Thoracic aorta (tissue), 2 donors: ENCODE measurements at regions not wholly inside any gene's neighbourhood (a gene's known extent, or its start where the extent isn't known, plus 50 kb on each side); places are given as distances from the start of the nearest gene placed in this dataset.
A peak's percentile ranks its signal among the peaks of the same experiment; 100 is the strongest.

Experiments
- ATAC-seq: fragments of 150-250 bp; one replicate; pipeline ENCODE4 v1.8.0; 2017; ENCODE audit warnings: low read depth; ENCODE audit not compliant: insufficient number of reproducible peaks, low FRiP score
- DNase-seq: peaks from one replicate; pipeline ENCODE4 v3.0.0-alpha.2; 2020; ENCODE audit warnings: low spot score
- H3K27ac ChIP-seq, 2 donors: fragments of 200-600 bp; sonication (generic); 1 replicate in 1 of 2; 2 replicates in 1 of 2; pipeline ENCODE4 v1.5.1; 2016; ENCODE audit warnings: mild to moderate bottlenecking in 2 of 2, moderate library complexity in 2 of 2
- H3K27me3 ChIP-seq: fragments of 200-600 bp; sonication (generic); replicated peaks from 2 replicates; pipeline ENCODE4 v1.6.0; 2016; ENCODE audit warnings: mild to moderate bottlenecking; ENCODE audit not compliant: insufficient read depth
- H3K36me3 ChIP-seq: fragments of 200-600 bp; sonication (generic); one replicate; pipeline ENCODE4 v1.5.1; 2016
- H3K4me1 ChIP-seq, 2 donors: fragments of 200-600 bp; sonication (generic); 1 replicate in 1 of 2; 2 replicates in 1 of 2; pipeline versions ENCODE4 v1.5.1 to v1.6.0; 2016; ENCODE audit warnings: low read depth in 2 of 2, mild to moderate bottlenecking in 1 of 2; ENCODE audit not compliant: control insufficient read depth in 1 of 2
- H3K4me3 ChIP-seq: fragments of 200-600 bp; sonication (generic); 2 replicates; pipeline ENCODE4 v1.5.1; 2016; ENCODE audit warnings: mild to moderate bottlenecking
- H3K9me3 ChIP-seq: fragments of 200-600 bp; sonication (generic); 2 replicates; pipeline ENCODE4 v1.5.1; 2016
- TF ChIP-seq, protein P1 (sequence below): fragments of 200-600 bp; sonication (generic); IDR thresholded peaks from one replicate; pipeline ENCODE4 v1.5.1; 2019; ENCODE audit warnings: antibody characterized with exemption

DNA sequence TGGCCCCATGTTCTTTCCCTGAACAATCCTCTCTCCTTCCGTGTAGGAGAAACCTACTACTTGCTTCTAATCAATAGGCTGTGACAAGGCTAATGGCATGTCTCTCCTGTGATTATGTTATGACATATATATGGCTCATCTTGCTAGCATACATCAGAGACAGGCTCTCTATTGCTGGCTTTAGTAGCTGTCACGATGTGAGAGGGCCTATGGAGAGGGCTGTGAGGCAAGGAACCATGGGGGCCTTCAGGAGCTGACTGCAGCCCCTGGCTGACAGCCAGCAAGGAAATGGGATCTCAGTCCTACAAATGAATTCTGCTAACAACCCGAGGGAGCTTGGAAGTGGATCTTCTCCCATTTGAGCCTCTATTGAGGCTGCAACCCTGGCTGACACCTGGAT, 96.3 kb downstream of the EOMES start:
- H3K9me3 ChIP-seq, result no peaks in the 10 kb centered on the region
- no peaks in the 10 kb centered on the region for H3K36me3 ChIP-seq
- no peak overlapping the region for H3K4me3 ChIP-seq
- H3K27ac ChIP-seq, result peak overlapping the region in 1 of 2 donors; percentile 26
- TF ChIP-seq, protein P1, sequence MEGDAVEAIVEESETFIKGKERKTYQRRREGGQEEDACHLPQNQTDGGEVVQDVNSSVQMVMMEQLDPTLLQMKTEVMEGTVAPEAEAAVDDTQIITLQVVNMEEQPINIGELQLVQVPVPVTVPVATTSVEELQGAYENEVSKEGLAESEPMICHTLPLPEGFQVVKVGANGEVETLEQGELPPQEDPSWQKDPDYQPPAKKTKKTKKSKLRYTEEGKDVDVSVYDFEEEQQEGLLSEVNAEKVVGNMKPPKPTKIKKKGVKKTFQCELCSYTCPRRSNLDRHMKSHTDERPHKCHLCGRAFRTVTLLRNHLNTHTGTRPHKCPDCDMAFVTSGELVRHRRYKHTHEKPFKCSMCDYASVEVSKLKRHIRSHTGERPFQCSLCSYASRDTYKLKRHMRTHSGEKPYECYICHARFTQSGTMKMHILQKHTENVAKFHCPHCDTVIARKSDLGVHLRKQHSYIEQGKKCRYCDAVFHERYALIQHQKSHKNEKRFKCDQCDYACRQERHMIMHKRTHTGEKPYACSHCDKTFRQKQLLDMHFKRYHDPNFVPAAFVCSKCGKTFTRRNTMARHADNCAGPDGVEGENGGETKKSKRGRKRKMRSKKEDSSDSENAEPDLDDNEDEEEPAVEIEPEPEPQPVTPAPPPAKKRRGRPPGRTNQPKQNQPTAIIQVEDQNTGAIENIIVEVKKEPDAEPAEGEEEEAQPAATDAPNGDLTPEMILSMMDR, result no peak
- ATAC-seq, result no peak
- H3K4me1 ChIP-seq, result peaks cover 12 to 38% of the 10 kb centered on the region in 2 donors
- H3K27me3 ChIP-seq, result no peaks in the 10 kb centered on the region
- no peak for DNase-seq

GRCh38 chr3:27623085-27623753, 98.9 kb downstream of the EOMES start:
- ATAC-seq, result peak; percentile 94
- H3K27ac ChIP-seq, result peak overlapping the region; percentile 65 to 71

DNA sequence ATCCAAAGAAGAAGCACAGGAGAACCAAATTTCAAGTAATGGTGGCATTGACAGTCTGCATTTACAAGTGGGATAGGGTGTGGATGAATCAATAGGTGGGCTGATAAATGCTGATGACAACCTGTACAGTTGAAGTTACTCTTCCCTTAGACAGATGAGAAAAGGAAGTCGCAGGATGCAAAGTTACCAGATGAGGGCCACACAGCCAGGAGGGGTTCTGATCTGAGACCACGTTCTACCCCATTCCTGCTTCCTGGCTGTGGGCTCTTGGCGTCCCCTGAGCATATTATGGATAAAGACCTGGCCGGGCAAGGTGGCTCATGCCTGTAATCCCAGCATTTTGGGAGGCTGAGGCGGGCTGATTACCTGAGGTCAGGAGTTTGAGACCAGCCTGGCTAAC, 104.6 kb downstream of the EOMES start:
- Histone ChIP-seq H3K27ac (no peak overlapping the region), H3K36me3 (no peaks in the 10 kb centered on the region), H3K4me1 (peaks cover 2 to 17% of the 10 kb centered on the region in 2 donors), H3K27me3 (no peaks in the 10 kb centered on the region), H3K4me3 (no peak overlapping the region), H3K9me3 (peaks cover 7% of the 10 kb centered on the region)
- DNase-seq (no peak), ATAC-seq (no peak)
- TF ChIP-seq, protein P1, result no peak

More at GRCh38 chr3:27623085-27623753, 98.9 kb downstream of the EOMES start:
- peak; percentile 23 for DNase-seq
- TF ChIP-seq, protein P1, result no peak
- no peaks in the 10 kb centered on the region for H3K36me3 ChIP-seq
- no peaks in the 10 kb centered on the region for H3K9me3 ChIP-seq
- H3K27me3 ChIP-seq, result no peaks in the 10 kb centered on the region
- H3K4me3 ChIP-seq, result no peak overlapping the region
- peaks cover 12 to 38% of the 10 kb centered on the region in 2 donors for H3K4me1 ChIP-seq

GRCh38 chr3:27616031-27616430, 106.1 kb downstream of the EOMES start:
- no peaks in the 10 kb centered on the region for H3K36me3 ChIP-seq
- no peaks in the 10 kb centered on the region for H3K27me3 ChIP-seq
- DNase-seq (no peak), ATAC-seq (no peak)
- TF ChIP-seq, protein P1, result no peak
- peaks cover 7% of the 10 kb centered on the region for H3K9me3 ChIP-seq
- H3K27ac ChIP-seq, result peak overlapping the region in 1 of 2 donors; percentile 13
- H3K4me1 ChIP-seq, result peaks cover 2 to 16% of the 10 kb centered on the region in 2 donors
- no peak overlapping the region for H3K4me3 ChIP-seq

DNA sequence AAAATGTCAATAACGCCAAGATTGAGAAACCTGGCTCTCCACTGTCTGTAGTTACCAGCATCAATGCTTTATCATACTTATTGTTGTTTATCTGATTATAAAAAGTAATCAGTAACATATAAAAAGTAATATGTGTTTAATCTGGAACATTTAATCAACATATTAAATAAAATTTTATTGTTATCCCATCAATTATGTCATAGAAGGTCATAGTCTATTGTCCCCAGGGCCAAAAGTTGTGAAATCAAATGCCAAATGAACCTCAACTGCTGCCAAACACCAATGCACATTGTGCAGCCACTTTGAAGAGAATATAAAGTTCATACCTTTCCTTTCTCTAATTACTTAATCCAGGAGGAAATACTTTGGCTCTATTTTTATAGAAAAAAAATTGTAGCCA, 106.6 kb downstream of the EOMES start:
- no peak for DNase-seq
- Histone ChIP-seq H3K27ac (peak overlapping the region in 1 of 2 donors; percentile 13), H3K4me1 (peaks cover 2 to 16% of the 10 kb centered on the region in 2 donors), H3K36me3 (no peaks in the 10 kb centered on the region), H3K9me3 (peaks cover 7% of the 10 kb centered on the region), H3K4me3 (no peak overlapping the region), H3K27me3 (no peaks in the 10 kb centered on the region)
- ATAC-seq, result no peak
- TF ChIP-seq, protein P1, result no peak
